ENCODE measurements at regions not wholly inside any gene's neighbourhood (a gene's known extent, or its start where the extent isn't known, plus 50 kb on each side); places are given as distances from the start of the nearest gene placed in this dataset.
"Not testable (repeated sequence)": the region's sequence is repeated elsewhere in the genome, so short reads cannot be mapped to it uniquely, and the experiment has no call there.

GRCh38 chr6:144506051-144506450 is 220.9 kb downstream of the UTRN start:
- not testable (repeated sequence) for TF ChIP-seq CTCF, POLR2A (IDR thresholded peaks at IDR 0.05)

All from suprapubic skin (tissue), 3 donors.